Fibroblast of skin of left biceps (primary cell): ENCODE measurements at regions not wholly inside any gene's neighbourhood (a gene's known extent, or its start where the extent isn't known, plus 50 kb on each side); places are given as distances from the start of the nearest gene placed in this dataset.
"Not testable (repeated sequence)": the region's sequence is repeated elsewhere in the genome, so short reads cannot be mapped to it uniquely, and the experiment has no call there.

Experiments
- DNase-seq, 2 experiments: peaks; one replicate each; pipeline ENCODE4 v3.0.0-alpha.2; 2013; ENCODE audit warnings: low read depth in 2 of 2

DNA sequence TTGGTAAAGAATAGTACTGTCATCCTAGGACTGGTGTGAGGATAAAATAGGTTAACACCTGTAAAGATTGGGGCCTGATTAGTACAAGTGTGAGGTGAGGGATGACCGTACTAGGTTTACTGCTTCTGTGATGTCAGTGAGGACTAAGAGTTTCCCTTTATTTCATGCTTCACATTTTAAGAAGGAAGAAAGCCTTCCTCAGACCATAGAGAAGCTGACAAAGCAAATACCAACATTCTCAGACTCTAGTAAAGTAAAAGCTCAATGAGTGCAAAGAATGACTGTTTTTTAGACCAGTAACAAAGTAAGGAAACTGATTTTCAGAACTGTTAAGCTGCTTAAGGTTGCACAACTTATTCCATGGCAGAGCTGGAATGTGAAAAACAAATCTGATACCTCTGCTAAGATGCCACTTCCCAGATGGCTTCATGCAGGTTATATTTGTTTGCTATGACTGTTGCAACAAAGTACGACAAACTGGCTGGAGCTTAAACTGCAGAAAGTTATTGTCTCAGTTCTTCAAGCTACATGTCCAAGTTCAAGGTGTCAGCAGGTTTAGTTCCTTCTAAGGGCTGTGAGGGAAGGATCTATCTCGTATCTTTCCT, 354.9 kb downstream of the RSL24D1 start:
- DNase-seq, result no peak

DNA sequence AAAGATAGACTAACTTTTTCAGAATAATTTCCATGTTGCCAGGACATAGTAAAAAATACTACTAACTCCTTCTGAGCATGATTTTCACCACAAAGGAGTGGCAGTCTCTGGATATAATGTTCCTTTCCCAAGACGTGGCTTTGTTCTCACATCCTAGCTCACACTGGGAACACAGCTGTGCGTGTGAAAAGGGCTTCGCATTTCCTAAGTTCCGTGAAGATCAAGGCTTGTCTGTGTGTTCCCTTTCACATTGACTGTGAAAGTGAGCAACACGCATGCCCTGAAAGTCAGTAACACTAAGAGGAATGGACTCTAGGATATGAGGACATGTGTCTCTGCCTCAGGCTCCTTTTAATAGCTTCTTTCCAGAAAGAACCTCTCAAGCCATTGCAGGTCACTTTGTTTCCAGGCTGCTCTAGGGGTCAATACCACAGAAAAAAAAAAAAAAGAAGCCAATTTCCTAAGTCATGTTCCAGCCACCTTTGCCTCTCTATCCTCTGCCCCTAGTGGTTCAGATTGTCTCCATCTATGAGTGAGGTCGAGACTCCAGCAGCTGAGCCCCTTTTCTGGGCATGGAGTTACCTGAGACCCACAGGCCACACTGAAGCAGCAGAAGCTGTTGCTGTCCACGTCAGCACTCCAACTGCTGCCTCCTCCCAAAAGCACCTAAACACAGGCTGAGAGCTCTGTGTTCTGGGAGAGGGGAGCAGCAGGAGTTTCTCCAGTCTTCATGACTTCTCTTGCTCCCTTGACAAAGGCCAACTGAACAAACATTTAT, 355.9 kb downstream of the RSL24D1 start:
- DNase-seq, result no peak

- no peak for DNase-seq
These were observed 357.4 kb downstream of the RSL24D1 start for GRCh38 chr15:54839379-54839778.

DNA sequence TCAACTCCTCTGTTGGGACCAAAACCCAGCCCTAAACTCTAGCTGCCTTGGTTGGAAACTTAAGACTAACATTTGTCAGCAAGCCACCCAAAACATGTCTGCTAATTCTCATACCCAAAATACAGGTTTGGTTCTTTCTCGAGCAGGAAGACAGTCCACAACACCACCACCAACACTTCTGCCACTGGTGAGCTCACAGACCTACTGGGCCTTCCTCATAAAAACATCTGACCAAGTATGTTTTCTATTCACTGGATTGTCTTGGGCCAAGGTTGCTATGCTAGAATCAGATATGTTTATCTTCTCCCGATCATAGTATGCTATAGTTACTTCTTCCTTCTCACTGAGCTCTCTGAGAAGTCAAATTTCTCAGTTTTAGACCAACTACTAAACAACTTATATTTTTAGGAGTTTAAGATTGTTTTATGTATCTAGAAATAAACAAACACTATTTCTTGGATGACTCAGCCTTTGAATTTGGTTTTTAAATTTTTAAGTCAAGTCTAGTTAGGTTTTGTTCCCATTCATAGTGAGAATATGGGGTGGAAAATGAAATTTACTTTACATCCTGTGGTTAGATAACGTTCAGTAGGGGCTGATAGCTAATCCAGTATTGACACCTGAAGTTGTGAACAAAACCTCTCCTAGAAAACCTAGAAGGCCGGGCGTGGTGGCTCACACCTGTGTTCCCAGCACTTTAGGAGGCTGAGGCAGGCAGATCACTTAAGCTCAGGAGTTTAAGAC, 360.5 kb downstream of the RSL24D1 start:
- DNase-seq, result no peak

DNA sequence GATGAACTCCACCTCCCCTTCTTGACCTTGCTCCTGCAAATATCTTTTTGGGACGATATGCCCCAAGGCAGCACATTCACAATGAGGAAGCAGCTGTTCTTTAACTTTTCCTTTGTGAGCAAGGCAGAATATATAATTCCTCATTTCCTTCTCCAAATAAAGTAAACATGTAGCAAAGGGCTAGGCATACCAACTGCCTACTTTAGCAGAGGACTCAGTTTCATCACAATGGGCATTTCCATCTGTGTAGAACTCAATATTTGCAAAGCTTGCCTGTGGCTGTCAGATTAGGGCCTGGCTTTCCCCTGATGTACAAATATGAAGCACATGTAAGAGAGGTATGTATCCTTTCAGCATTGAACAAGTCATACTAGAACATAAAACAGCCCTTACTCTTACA, 366.9 kb downstream of the RSL24D1 start:
- DNase-seq, result no peak

- no peak for DNase-seq
These were observed 375.9 kb downstream of the RSL24D1 start for GRCh38 chr15:54820811-54821210.

- no peak for DNase-seq
These were observed 376.6 kb downstream of the RSL24D1 start for GRCh38 chr15:54820098-54820497.

GRCh38 chr15:54816401-54816800, 380.3 kb downstream of the RSL24D1 start:
- no peak for DNase-seq

DNA sequence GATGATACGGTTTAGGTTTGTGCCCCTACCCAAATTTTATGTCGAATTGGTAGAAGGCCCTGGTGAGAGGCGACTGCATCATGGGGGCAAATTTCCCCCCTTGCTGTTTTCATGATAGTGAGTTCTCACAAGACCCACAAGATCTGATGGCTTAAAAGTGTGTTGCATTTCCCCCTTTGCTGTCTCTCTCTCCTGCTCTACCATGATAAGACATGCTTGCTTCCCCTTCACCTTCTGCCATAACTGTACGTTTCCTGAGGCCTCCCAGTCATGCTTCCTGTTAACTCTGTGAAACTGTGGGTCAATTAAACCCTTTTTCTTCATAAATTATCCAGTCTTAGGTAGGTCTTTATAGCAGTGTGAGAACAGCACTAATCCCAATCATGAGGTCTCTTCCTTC, 381.2 kb downstream of the RSL24D1 start:
- no peak for DNase-seq

DNA sequence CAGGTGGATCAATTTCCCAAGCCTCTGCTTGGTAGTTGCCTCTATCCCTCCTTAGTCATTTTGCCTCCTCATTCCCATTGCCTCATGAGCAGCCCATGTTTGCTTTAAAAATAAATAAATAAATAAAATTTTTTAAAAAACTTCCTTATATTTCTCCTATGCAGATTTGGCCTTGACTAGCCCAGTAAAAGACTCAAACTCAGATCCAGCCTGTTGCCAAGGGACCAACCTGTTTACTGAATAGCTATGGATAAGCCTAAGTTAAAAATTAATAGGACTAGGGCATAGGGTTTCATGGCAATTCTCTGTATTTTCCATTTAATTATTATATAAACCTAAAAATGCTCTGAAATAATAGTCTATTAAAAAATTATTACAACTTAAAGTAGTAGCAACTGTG, 384.4 kb downstream of the RSL24D1 start:
- DNase-seq, result no peak

DNA sequence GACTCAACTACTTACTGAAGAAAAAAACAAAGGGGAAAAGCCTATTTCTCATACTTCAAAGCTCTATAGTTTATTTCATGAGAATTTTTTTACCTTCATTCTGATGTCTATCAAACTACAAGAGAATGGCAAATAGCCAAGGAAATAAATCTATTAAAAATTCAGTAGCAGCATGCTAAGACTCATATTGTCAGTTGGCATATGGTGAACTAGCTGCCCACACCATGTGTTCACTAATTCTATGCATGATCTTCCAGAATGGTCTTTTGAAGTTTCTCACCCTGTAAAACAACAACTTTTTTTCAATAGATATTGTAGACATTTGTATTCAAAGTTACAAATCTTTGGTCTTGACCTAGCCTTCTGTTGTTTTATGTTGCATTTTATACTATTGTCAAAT, 386.2 kb downstream of the RSL24D1 start:
- DNase-seq, result no peak

DNA sequence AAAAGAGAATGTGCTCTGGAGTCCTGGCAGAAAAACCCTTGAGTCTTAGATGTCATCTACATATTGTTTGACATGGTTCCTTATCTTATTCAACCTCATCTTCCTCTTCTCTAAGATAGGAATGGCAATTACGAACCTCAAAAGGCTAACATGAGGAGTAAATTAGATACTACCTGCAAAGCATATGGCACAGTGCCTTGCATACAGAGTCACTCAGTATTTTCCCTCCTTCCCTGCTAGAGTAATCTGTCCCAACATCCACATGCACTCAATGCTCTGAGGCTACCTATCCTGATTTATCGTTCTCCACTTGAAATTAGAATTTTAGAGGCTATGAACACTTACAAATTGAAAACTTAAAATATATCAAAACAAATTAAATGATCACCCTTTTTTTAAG, 386.7 kb downstream of the RSL24D1 start:
- DNase-seq, result no peak

DNA sequence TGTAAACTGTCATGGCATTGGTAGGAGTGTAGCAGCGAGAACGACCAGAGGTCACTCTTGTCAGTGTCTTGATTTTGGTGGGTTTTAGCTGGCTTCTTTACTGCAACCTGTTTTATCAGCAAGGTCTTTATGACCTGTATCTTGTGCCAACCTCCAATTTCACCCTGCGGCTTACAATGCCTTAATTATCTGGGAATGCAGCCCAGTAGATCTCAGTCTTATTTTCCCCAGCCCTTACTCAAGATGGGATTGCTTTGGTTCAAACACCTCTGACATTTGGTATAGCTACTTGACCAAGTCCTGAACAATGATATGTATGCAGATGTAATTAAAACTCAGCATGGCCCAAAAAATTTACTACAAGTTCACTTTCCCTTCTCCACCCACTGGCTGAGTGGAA, 388.4 kb downstream of the RSL24D1 start:
- DNase-seq, result no peak

GRCh38 chr15:54803987-54804386, 392.8 kb downstream of the RSL24D1 start:
- no peak for DNase-seq

DNA sequence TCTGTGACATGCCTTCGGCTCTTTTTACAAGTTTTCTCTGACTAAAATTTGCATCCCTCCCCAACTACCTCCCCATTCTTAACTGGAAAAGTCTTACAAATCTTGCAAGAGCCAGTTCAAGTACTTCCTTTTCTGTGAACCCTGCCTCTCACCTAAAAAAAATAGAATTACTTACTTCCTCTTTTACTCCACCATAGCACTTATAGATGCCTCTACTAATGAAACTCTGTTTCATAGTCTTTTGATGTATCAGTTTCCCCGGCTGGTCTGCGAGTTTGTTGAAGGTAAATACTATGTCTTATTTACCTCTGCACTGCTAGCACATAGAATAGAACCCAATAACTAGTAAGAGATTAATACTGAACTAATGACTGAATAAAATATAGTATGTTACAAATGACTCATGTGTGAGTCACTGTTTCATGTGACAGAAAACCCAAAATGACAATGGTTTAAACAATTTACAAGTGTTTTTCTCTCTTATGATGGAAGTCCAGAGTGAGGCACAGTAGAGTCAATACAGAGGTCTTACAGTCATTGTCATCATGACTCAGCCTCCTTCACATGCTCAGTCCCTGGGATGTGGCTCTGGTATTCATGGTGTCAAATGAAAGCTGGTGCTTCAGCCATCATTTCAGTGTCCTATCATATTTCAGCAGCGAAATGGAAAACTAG, 393.5 kb downstream of the RSL24D1 start:
- DNase-seq, result no peak

- no peak for DNase-seq
These were observed 404.2 kb downstream of the RSL24D1 start for GRCh38 chr15:54792526-54792925.

- no peak for DNase-seq
These were observed 406.0 kb downstream of the RSL24D1 start for GRCh38 chr15:54790693-54791092.

GRCh38 chr15:54789376-54789775, 407.4 kb downstream of the RSL24D1 start:
- DNase-seq, result no peak

- not testable (repeated sequence) for DNase-seq
These were observed 415.5 kb downstream of the RSL24D1 start for GRCh38 chr15:54781220-54781619.

DNA sequence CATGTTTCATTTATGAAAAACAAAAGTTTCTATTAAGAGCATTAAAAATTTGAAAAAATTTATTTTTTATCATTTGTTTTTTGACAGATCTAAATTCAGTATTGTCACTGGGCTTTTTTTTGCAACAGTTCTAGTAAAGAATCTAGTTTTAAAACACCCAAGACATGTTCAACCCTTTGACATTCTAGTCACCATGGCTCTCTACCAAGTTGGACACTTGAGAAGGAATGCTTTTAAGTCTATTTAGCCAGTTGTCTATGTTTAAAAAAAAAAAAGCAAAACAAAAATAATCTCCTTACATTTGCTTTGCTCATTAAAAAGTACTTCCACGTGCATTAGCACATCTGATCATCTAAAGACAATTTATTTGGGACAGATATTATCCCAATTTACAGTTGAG, 417.5 kb downstream of the RSL24D1 start:
- DNase-seq, result no peak

DNA sequence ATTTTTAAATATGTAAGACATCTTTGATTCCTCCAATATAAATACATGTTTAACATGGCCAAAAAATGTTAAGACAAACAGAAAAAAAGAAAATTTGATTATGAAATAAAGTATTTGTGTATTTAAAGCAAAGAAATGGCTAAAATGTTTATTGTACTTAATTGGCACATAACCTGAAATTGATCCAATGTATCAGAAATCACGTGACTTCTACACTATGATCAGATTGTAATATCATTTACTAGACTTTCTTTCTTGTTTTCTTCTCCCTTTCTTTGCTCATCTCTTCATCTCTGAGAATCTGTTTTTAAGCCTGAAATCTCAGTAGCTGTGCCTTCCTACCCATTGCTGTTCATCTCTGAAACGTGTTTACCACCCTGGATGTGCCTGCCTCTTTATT, 420.3 kb downstream of the RSL24D1 start:
- no peak for DNase-seq

DNA sequence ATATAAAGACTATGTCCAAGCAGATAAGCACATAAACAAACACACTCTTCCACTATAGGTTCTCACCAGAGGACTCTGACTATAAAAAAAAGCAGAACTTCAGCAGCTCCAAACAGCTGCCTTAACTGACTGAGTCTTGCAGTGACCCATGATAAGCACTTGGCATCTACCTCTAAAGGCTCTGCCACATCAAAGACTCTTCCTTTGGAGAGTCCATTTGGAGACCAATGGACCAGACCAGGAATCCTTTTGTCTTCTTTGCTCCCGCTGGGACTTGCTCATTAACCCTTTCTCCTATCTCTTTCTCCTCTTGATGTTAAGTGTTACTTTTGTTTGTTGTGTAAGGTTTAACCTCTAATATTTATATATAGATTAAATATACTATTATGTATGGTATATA, 424.1 kb downstream of the RSL24D1 start:
- DNase-seq, result no peak
